ENCODE measurements at regions not wholly inside any gene's neighbourhood (a gene's known extent, or its start where the extent isn't known, plus 50 kb on each side); places are given as distances from the start of the nearest gene placed in this dataset.

GRCh38 chr22:22394591-22394990, 114.0 kb downstream of the ZNF280B start:
- H2BK120ac ChIP-seq (replicated peaks; ENCODE audit: low read depth, low read length) = no peak overlapping the region
- CTCF ChIA-PET (ENCODE audit: partially characterized antibody) = interaction anchor here (1.8 to 4.7 kb wide), 2 partner anchors 14 to 37 kb away, joined by 5 to 25 read pairs; no protein-coding TSS in a partner anchor
- no peak overlapping the region for H3K56ac ChIP-seq (replicated peaks; ENCODE audit: insufficient read length, low read depth, low read length)

More at GRCh38 chr22:22394591-22394990, 114.0 kb downstream of the ZNF280B start:
- no peak for TF ChIP-seq HDAC6 (IDR thresholded peaks at IDR 0.05; ENCODE audit: low read depth, low read length)
- TF ChIP-seq ASH2L (IDR thresholded peaks at IDR 0.05; ENCODE audit: low read length) = no peak
- no peak for TF ChIP-seq KDM5A (IDR thresholded peaks at IDR 0.05; ENCODE audit: low read length)
- no peak for TF ChIP-seq E2F6 (IDR thresholded peaks at IDR 0.05)
- no peak for TF ChIP-seq RAD21 (IDR thresholded peaks at IDR 0.05 in 1 of 2, conservative IDR thresholded peaks at IDR 0.05 in 1 of 2; ENCODE audit: low read depth in 2 of 2, low read length in 2 of 2)
- no peak overlapping the region for H2AK5ac ChIP-seq (ENCODE audit: low read depth, low read length)
- no peaks in the 10 kb centered on the region for H3K36me3 ChIP-seq (ENCODE audit: control insufficient read depth in 2 of 4, insufficient read depth in 4 of 4, low read length in 3 of 4)
- H2BK5ac ChIP-seq (ENCODE audit: low read depth, low read length) = no peak overlapping the region
- no peaks in the 10 kb centered on the region for H3K79me2 ChIP-seq (ENCODE audit: control insufficient read depth in 1 of 2, insufficient read depth in 2 of 2, low read length in 2 of 2)
- no peak overlapping the region for H2BK15ac ChIP-seq (ENCODE audit: low read length)
- no peak overlapping the region for H4K8ac ChIP-seq (ENCODE audit: extremely low read depth, insufficient read depth, low read length)
- peaks cover 75 to 100% (median 97%) of the 10 kb centered on the region in 4 experiments for H3K27me3 ChIP-seq (replicated peaks in 1 of 4; ENCODE audit: control insufficient read depth in 3 of 4, extremely low read depth in 1 of 4, insufficient read depth in 3 of 4, low read length in 3 of 4)
- H3K4ac ChIP-seq (replicated peaks; ENCODE audit: insufficient read length, low read depth, low read length) = no peak overlapping the region
- no peak overlapping the region for H4K91ac ChIP-seq (replicated peaks; ENCODE audit: insufficient read length, low read length)
- no peak overlapping the region for H4K5ac ChIP-seq (ENCODE audit: insufficient read length, low read depth, low read length)
- no peak overlapping the region for H2AFZ ChIP-seq (ENCODE audit: low read length)
- no peak overlapping the region for H3K4me3 ChIP-seq (ENCODE audit: extremely low read depth in 1 of 4, insufficient read depth in 2 of 4, low read depth in 3 of 4, low read length in 4 of 4)
- no peaks in the 10 kb centered on the region for H3K79me1 ChIP-seq (ENCODE audit: low read depth, low read length)
- H2BK12ac ChIP-seq (ENCODE audit: low read depth, low read length) = no peak overlapping the region
- no peak overlapping the region for H3K4me2 ChIP-seq (ENCODE audit: insufficient read depth in 1 of 2, low read depth in 2 of 2, low read length in 2 of 2)
- H4K20me1 ChIP-seq (replicated peaks in 1 of 2; ENCODE audit: control insufficient read depth in 1 of 2, insufficient read depth in 2 of 2, low read length in 2 of 2) = peaks cover 0 to 7% of the 10 kb centered on the region in 2 experiments
- FAIRE-seq (no peak), DNase-seq (ENCODE audit: low read depth in 1 of 2, low spot score in 2 of 2) (no peak)
- H3K18ac ChIP-seq (ENCODE audit: extremely low read depth, low read length) = no peak overlapping the region
- 36% methylated on average over 1 of the region's 1 CpG; no CpG with 5 or more reads in 1 of the 2 experiments for WGBS, 2 experiments (ENCODE audit: extremely low coverage in 1 of 2, insufficient coverage in 1 of 2, insufficient read length in 1 of 2, insufficient replicate concordance in 2 of 2, low coverage in 1 of 2, low lambda C conversion rate in 2 of 2, missing lambda C conversion rate in 1 of 2)
- no peaks in the 10 kb centered on the region for H3K4me1 ChIP-seq (replicated peaks in 1 of 4; ENCODE audit: control insufficient read depth in 3 of 4, insufficient read depth in 4 of 4, low read length in 3 of 4)
- no peak overlapping the region for H3K27ac ChIP-seq (ENCODE audit: low read depth, low read length)
- H3K14ac ChIP-seq (ENCODE audit: insufficient read length) = no peak overlapping the region
- no peak overlapping the region for H3K9ac ChIP-seq (replicated peaks in 1 of 4; ENCODE audit: extremely low read depth in 1 of 4, low read depth in 3 of 4, low read length in 3 of 4)
- POLR2A ChIA-PET (ENCODE audit: partially characterized antibody) = interaction anchor here (0.6 kb wide), 1 partner anchor 38 kb away, joined by 3 read pairs; no protein-coding TSS in a partner anchor
- no peak overlapping the region for H2BK20ac ChIP-seq (ENCODE audit: low read length)
- H3K23ac ChIP-seq (ENCODE audit: insufficient read length) = no peak overlapping the region
- no peaks in the 10 kb centered on the region for H3K23me2 ChIP-seq (ENCODE audit: low read depth, low read length)
- H3K9me3 ChIP-seq (ENCODE audit: insufficient read depth in 2 of 2, low read depth in 1 of 2, low read length in 1 of 2) = peaks cover 0 to 6% of the 10 kb centered on the region in 2 experiments; a peak in 1 of 4 replicates

Data from H1 (cell line).